HepG2 (cell line): ENCODE measurements at regions not wholly inside any gene's neighbourhood (a gene's known extent, or its start where the extent isn't known, plus 50 kb on each side); places are given as distances from the start of the nearest gene placed in this dataset.

Experiments
- ATAC-seq: fragments of 200-7000 bp; cut with Tn5 transposase; 3 replicates; pipeline ENCODE4 v1.9.1; 2020; ENCODE audit warnings: mild to moderate bottlenecking, moderate library complexity
- BruUV-seq: library from RNA; stranded (reverse); fragments of 400-500 nt; replicated peaks from 2 replicates; lab custom pipeline; 2021; lab: Mats Ljungman, UMichigan
- CTCF ChIA-PET: fragments of 300-600 bp; formaldehyde crosslinking; extraction: SDS; loops from one replicate; lab custom pipeline; 2021; ENCODE audit warnings: low total read pairs, inconsistent platforms, low intra/inter-chr PET ratio; lab: Yijun Ruan, JAX
- POLR2A ChIA-PET: fragments of 350-600 bp; sonication (Branson Sonifier 250); formaldehyde crosslinking; loops from one replicate; lab custom pipeline; 2020; ENCODE audit warnings: antibody characterized with exemption, inconsistent platforms; lab: Yijun Ruan, JAX
- DNase-seq: peaks from one replicate; pipeline ENCODE4 v3.0.0-alpha.2; 2015; ENCODE audit warnings: low spot score
- FAIRE-seq: peaks from 3 replicates; lab custom pipeline; 2011; peaks lifted over from hg19 to GRCh38; lab: Jason Lieb, UNC
- H2AFZ ChIP-seq: one replicate; pipeline ENCODE4 v1.6.1; 2011; ENCODE audit warnings: low read length, inconsistent platforms
- H3K27ac ChIP-seq: fragments of 300-600 bp; 3 replicates; pipeline ENCODE4 v1.8.0; 2011; ENCODE audit warnings: mixed run types, mild to moderate bottlenecking, mixed read lengths, low read length, inconsistent platforms; ENCODE audit not compliant: insufficient read depth; ENCODE audit errors: extremely low read length
- H3K27me3 ChIP-seq, 2 experiments: fragments of 200-600 bp in 1 of 2; 2 replicates in 1 of 2; 3 replicates in 1 of 2; pipeline versions ENCODE4 v1.6.0 to v1.8.0; 2011; ENCODE audit warnings: low read length in 2 of 2, mild to moderate bottlenecking in 2 of 2, moderate library complexity in 2 of 2, inconsistent platforms in 1 of 2; ENCODE audit not compliant: insufficient read depth in 2 of 2, control insufficient read depth in 1 of 2
- H3K36me3 ChIP-seq, 2 experiments: fragments of 200-600 bp in 1 of 2; replicated peaks in 1 of 2; 2 replicates in 1 of 2; 3 replicates in 1 of 2; pipeline versions ENCODE4 v1.5.1 to v1.8.0; 2011; ENCODE audit warnings: low read length in 2 of 2, inconsistent platforms in 1 of 2; ENCODE audit not compliant: insufficient read depth in 2 of 2, control insufficient read depth in 1 of 2
- H3K4me1 ChIP-seq: 2 replicates; pipeline ENCODE4 v1.5.1; 2012; ENCODE audit warnings: low read length, inconsistent platforms; ENCODE audit not compliant: insufficient read depth
- H3K4me2 ChIP-seq: 2 replicates; pipeline ENCODE4 v1.6.0; 2011; ENCODE audit warnings: low read depth, low read length, inconsistent platforms
- H3K4me3 ChIP-seq, 3 experiments: fragments of 200-600 bp in 1 of 3; sonication (generic), shearing (Covaris generic) in 1 of 3; replicated peaks in 1 of 3; 2 replicates each; pipeline ENCODE4 v1.5.1; 2011 to 2016; ENCODE audit warnings: low read length in 3 of 3, inconsistent platforms in 2 of 3, low read depth in 2 of 3, mild to moderate bottlenecking in 2 of 3, control low read depth in 1 of 3, mixed read lengths in 1 of 3; ENCODE audit not compliant: insufficient read depth in 1 of 3
- H3K79me2 ChIP-seq: one replicate; pipeline ENCODE4 v1.6.1; 2011; ENCODE audit warnings: low read length, inconsistent platforms; ENCODE audit not compliant: insufficient read depth
- H3K9ac ChIP-seq: 2 replicates; pipeline ENCODE4 v1.6.0; 2011; ENCODE audit warnings: mild to moderate bottlenecking, low read depth, low read length, inconsistent platforms; ENCODE audit not compliant: insufficient read depth
- H3K9me3 ChIP-seq: 2 replicates; pipeline ENCODE4 v1.5.1; 2012; ENCODE audit warnings: mild to moderate bottlenecking, low read length
- H4K20me1 ChIP-seq: 2 replicates; pipeline ENCODE4 v1.6.0; 2011; ENCODE audit warnings: inconsistent platforms, mild to moderate bottlenecking, low read length, moderate library complexity; ENCODE audit not compliant: insufficient read depth
- GLI4 ChIP-seq: sonication (generic); formaldehyde crosslinking; IDR thresholded peaks from 2 replicates; pipeline ENCODE4 v1.5.1; 2020; ENCODE audit warnings: missing genetic modification reagents, mild to moderate bottlenecking, moderate library complexity, borderline replicate concordance
- MXD4 ChIP-seq: IDR thresholded peaks from 2 replicates; pipeline ENCODE4 v1.6.1; 2016; ENCODE audit warnings: mild to moderate bottlenecking, missing biosample characterization, missing genetic modification reagents
- NCOA1 ChIP-seq: sonication (generic); formaldehyde crosslinking; IDR thresholded peaks from 2 replicates; pipeline ENCODE4 v1.9.0; 2021; ENCODE audit warnings: missing genetic modification reagents
- RNF2 ChIP-seq: fragments of 450-650 bp; conservative IDR thresholded peaks from 2 replicates; pipeline ENCODE4 v1.6.1; 2016; ENCODE audit warnings: low read depth
- SKIL ChIP-seq: sonication (generic); formaldehyde crosslinking; IDR thresholded peaks from 2 replicates; pipeline ENCODE4 v1.8.0; 2022; ENCODE audit warnings: missing genetic modification reagents, mild to moderate bottlenecking, moderate library complexity, borderline replicate concordance
- ZFX ChIP-seq: sonication (generic); formaldehyde crosslinking; IDR thresholded peaks from 2 replicates; pipeline ENCODE4 v1.4.0; 2020; ENCODE audit warnings: mild to moderate bottlenecking, low read depth, missing genetic modification reagents, moderate library complexity
- ZNF329 ChIP-seq: sonication (generic); formaldehyde crosslinking; IDR thresholded peaks from 2 replicates; pipeline ENCODE4 v1.9.0; 2021; ENCODE audit warnings: low read depth, mild to moderate bottlenecking, missing genetic modification reagents
- ZNF331 ChIP-seq: sonication (generic); formaldehyde crosslinking; IDR thresholded peaks from 2 replicates; pipeline ENCODE4 v1.4.0; 2020; ENCODE audit warnings: missing genetic modification reagents
- ZNF639 ChIP-seq: conservative IDR thresholded peaks from 2 replicates; pipeline ENCODE4 v1.6.1; 2018; ENCODE audit warnings: missing genetic modification reagents
- ZNF772 ChIP-seq: sonication (generic); formaldehyde crosslinking; IDR thresholded peaks from 2 replicates; pipeline ENCODE4 v1.5.0; 2020; ENCODE audit warnings: mild to moderate bottlenecking, missing genetic modification reagents
- WGBS: methylation state at CpG from one replicate; pipeline ENCODE4 v1.1.6; 2017; ENCODE audit warnings: low lambda C conversion rate; 5-methylcytosine and 5-hydroxymethylcytosine counted together
- in situ Hi-C: cut with HindIII; loops from 2 replicates; pipeline ENCODE4 v1.10.0; 2017; ENCODE audit warnings: low pct_unique_long_range_greater_than_20kb; ENCODE audit not compliant: extremely low pct_ligation_motif_present
- intact Hi-C: fragments of 100-400 bp; cut with micrococcal nuclease; formaldehyde crosslinking; loops from one replicate; pipeline ENCODE4 v1.10.0; 2022; ENCODE audit not compliant: unreplicated experiment

GRCh38 chr11:111101881-111102280 lies 143.6 kb upstream of the POU2AF2 start:
- Histone ChIP-seq H3K4me2 (no peak overlapping the region), H3K79me2 (no peaks in the 10 kb centered on the region), H3K36me3 (no peaks in the 10 kb centered on the region), H3K9me3 (no peaks in the 10 kb centered on the region), H3K27ac (no peak overlapping the region), H3K27me3 (peaks cover 0 to 9% of the 10 kb centered on the region in 2 experiments; a peak in 1 of 5 replicates), H3K9ac (no peak overlapping the region), H3K4me1 (peaks cover 9% of the 10 kb centered on the region; the same call in 1 of the 2 replicates), H3K4me3 (no peak overlapping the region), H4K20me1 (no peaks in the 10 kb centered on the region), H2AFZ (no peak overlapping the region)
- WGBS, result 3% methylated on average over 3 of the region's 3 CpGs
- TF ChIP-seq ZNF639 (CRISPR knock-in tag), result no peak
- no peak for TF ChIP-seq SKIL (CRISPR knock-in tag)
- no peak for TF ChIP-seq ZNF772 (CRISPR knock-in tag)
- TF ChIP-seq ZNF329, result no peak
- TF ChIP-seq MXD4 (CRISPR knock-in tag), result no peak
- TF ChIP-seq ZNF331 (CRISPR knock-in tag), result no peak
- TF ChIP-seq RNF2, result no peak
- TF ChIP-seq NCOA1 (CRISPR knock-in tag), result no peak
- no peak for TF ChIP-seq ZFX (CRISPR knock-in tag)
- no peak for TF ChIP-seq GLI4 (CRISPR knock-in tag)
- no peak for DNase-seq
- ChIA-PET CTCF (no interaction called here), POLR2A (no interaction called here)
- in situ Hi-C loops (no loop called here), intact Hi-C loops (no loop called here)
- no peak for FAIRE-seq
- ATAC-seq, result no peak
- no TSS peak for BruUV-seq
